WTC11 (cell line): ENCODE measurements at regions not wholly inside any gene's neighbourhood (a gene's known extent, or its start where the extent isn't known, plus 50 kb on each side); places are given as distances from the start of the nearest gene placed in this dataset.

ENCODE experiments used
- ATAC-seq: fragments of 200-7000 bp; cut with Tn5 transposase; 2 replicates; pipeline ENCODE4 v1.10.0; 2021; ENCODE audit warnings: mild to moderate bottlenecking, moderate library complexity
- CTCF ChIA-PET: fragments of 300-600 bp; sonication (Branson Sonifier 250); formaldehyde crosslinking; loops from one replicate; lab custom pipeline; 2021; ENCODE audit warnings: antibody characterized with exemption; lab: Charles Lee
- POLR2A ChIA-PET: fragments of 350-600 bp; sonication (Branson Sonifier 250); formaldehyde crosslinking; loops from one replicate; lab custom pipeline; 2021; ENCODE audit warnings: antibody characterized with exemption; lab: Charles Lee
- DNase-seq: peaks from one replicate; pipeline ENCODE4 v3.0.0; 2021; ENCODE audit warnings: low spot score
- H3K27ac Mint-ChIP-seq: 2 replicates; pipeline ENCODE4 v1.8.0; 2021; ENCODE audit warnings: mixed read lengths
- H3K27me3 Mint-ChIP-seq: 2 replicates; pipeline ENCODE4 v1.8.0; 2021; ENCODE audit warnings: low read depth, mild to moderate bottlenecking, moderate library complexity, mixed read lengths
- H3K36me3 Mint-ChIP-seq: 2 replicates; pipeline ENCODE4 v1.8.0; 2021; ENCODE audit warnings: mixed read lengths
- H3K4me1 Mint-ChIP-seq: 2 replicates; pipeline ENCODE4 v1.8.0; 2022; ENCODE audit warnings: mixed read lengths
- H3K4me3 Mint-ChIP-seq: 2 replicates; pipeline ENCODE4 v1.8.0; 2021; ENCODE audit warnings: mild to moderate bottlenecking, moderate library complexity, mixed read lengths
- H3K9me3 Mint-ChIP-seq: 2 replicates; pipeline ENCODE4 v1.8.0; 2021; ENCODE audit warnings: mixed read lengths
- CDX4 ChIP-seq: fragments of 250-450 bp; sonication (Bioruptor Pico); IDR thresholded peaks from 2 replicates; pipeline ENCODE4 v1.9.0; 2021; ENCODE audit warnings: moderate library complexity, mild to moderate bottlenecking, inconsistent platforms, borderline replicate concordance
- CREM ChIP-seq: sonication (generic); formaldehyde crosslinking; IDR thresholded peaks from 2 replicates; pipeline ENCODE4 v1.8.1; 2022; ENCODE audit warnings: mild to moderate bottlenecking, missing genetic modification reagents, moderate library complexity
- E2F5 ChIP-seq: sonication (generic); formaldehyde crosslinking; IDR thresholded peaks from 2 replicates; pipeline ENCODE4 v1.8.1; 2022; ENCODE audit warnings: mild to moderate bottlenecking, moderate library complexity, missing genetic modification reagents
- ERG ChIP-seq: fragments of 250-450 bp; sonication (Bioruptor Pico); IDR thresholded peaks from 2 replicates; pipeline ENCODE4 v1.8.0; 2021; ENCODE audit warnings: mild to moderate bottlenecking
- FOXJ3 ChIP-seq: sonication (generic); formaldehyde crosslinking; IDR thresholded peaks from 2 replicates; pipeline ENCODE4 v1.9.0; 2021; ENCODE audit warnings: missing genetic modification reagents, mild to moderate bottlenecking, borderline replicate concordance
- GRHL2 ChIP-seq: fragments of 250-450 bp; sonication (Bioruptor Pico); IDR thresholded peaks from 2 replicates; pipeline ENCODE4 v1.8.0; 2022; ENCODE audit warnings: mild to moderate bottlenecking, moderate library complexity; ENCODE audit not compliant: insufficient replicate concordance, severe bottlenecking
- JUN ChIP-seq: sonication (generic); formaldehyde crosslinking; IDR thresholded peaks from 2 replicates; pipeline ENCODE4 v1.8.0; 2023; ENCODE audit warnings: mild to moderate bottlenecking, missing genetic modification reagents
- RELA ChIP-seq: sonication (generic); formaldehyde crosslinking; IDR thresholded peaks from 2 replicates; pipeline ENCODE4 v1.8.1; 2022; ENCODE audit warnings: missing genetic modification reagents, mild to moderate bottlenecking, borderline replicate concordance
- SMAD4 ChIP-seq: sonication (generic); formaldehyde crosslinking; IDR thresholded peaks from 2 replicates; pipeline ENCODE4 v1.8.0; 2022; ENCODE audit warnings: mild to moderate bottlenecking, missing genetic modification reagents
- SP1 ChIP-seq: sonication (generic); formaldehyde crosslinking; conservative IDR thresholded peaks from 2 replicates; pipeline ENCODE4 v1.8.1; 2022; ENCODE audit warnings: missing genetic modification reagents
- TF ChIP-seq, protein P1 (sequence below): sonication (generic); formaldehyde crosslinking; IDR thresholded peaks from 2 replicates; pipeline ENCODE4 v1.8.0; 2023; ENCODE audit warnings: mild to moderate bottlenecking, missing genetic modification reagents
- TF ChIP-seq, protein P2 (sequence below): fragments of 200-600 bp; IDR thresholded peaks from 2 replicates; pipeline ENCODE4 v1.8.0; 2022; ENCODE audit warnings: antibody characterized with exemption
- TF ChIP-seq, protein P3 (sequence below): sonication (generic); formaldehyde crosslinking; IDR thresholded peaks from 2 replicates; pipeline ENCODE4 v1.8.1; 2023; ENCODE audit warnings: mild to moderate bottlenecking, missing genetic modification reagents, moderate library complexity

- POLR2A ChIA-PET: no interaction called here
- peaks cover 17% of the 10 kb centered on the region for H3K9me3 Mint-ChIP-seq
- DNase-seq (no peak), ATAC-seq (no peak)
- peaks cover 37% of the 10 kb centered on the region for H3K4me1 Mint-ChIP-seq
- CTCF ChIA-PET: interaction anchor here (1.2 to 3.0 kb wide), 6 partner anchors 9 to 236 kb away, joined by 4 to 22 read pairs (median 9); no protein-coding TSS in a partner anchor
- TF ChIP-seq, protein P1, sequence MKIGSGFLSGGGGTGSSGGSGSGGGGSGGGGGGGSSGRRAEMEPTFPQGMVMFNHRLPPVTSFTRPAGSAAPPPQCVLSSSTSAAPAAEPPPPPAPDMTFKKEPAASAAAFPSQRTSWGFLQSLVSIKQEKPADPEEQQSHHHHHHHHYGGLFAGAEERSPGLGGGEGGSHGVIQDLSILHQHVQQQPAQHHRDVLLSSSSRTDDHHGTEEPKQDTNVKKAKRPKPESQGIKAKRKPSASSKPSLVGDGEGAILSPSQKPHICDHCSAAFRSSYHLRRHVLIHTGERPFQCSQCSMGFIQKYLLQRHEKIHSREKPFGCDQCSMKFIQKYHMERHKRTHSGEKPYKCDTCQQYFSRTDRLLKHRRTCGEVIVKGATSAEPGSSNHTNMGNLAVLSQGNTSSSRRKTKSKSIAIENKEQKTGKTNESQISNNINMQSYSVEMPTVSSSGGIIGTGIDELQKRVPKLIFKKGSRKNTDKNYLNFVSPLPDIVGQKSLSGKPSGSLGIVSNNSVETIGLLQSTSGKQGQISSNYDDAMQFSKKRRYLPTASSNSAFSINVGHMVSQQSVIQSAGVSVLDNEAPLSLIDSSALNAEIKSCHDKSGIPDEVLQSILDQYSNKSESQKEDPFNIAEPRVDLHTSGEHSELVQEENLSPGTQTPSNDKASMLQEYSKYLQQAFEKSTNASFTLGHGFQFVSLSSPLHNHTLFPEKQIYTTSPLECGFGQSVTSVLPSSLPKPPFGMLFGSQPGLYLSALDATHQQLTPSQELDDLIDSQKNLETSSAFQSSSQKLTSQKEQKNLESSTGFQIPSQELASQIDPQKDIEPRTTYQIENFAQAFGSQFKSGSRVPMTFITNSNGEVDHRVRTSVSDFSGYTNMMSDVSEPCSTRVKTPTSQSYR (CRISPR knock-in tag): no peak
- TF ChIP-seq FOXJ3 (CRISPR knock-in tag) (no peak), CREM (CRISPR knock-in tag) (no peak)
- no peaks in the 10 kb centered on the region for H3K27me3 Mint-ChIP-seq
- peaks cover 8% of the 10 kb centered on the region; the same call in 1 of the 2 replicates for H3K36me3 Mint-ChIP-seq
- H3K27ac Mint-ChIP-seq: no peak overlapping the region
- no peak overlapping the region for H3K4me3 Mint-ChIP-seq
These were observed 415.1 kb upstream of the CHST9 start for GRCh38 chr18:27600245-27600644.

DNA sequence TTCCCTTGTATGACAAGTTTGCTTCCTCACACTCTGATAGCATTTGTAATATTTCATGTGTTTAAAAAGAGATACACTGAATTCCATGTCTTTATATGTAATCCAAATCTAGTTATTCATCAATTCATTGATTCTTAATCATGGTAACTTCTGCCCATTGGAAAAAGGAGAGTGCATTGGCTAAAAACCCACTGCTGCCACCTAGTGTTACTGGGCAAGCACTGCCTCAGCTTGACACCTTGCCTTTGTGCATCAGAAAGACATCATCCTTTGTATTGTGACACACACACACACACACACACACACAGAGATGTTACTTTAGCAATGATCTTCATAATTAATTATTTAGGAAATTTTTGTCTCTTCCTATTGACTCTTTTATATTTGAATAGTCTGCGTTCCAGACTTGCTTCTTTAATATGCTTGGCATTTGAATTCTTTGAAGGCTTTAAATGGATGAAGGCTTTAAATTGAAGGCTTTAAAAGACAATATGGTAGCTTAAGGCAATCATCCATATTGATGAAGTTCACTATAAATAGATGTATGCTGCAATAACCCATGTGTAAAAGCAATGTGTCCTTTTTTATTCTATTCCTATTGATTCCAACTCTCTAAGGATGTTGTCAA lies 414.2 kb upstream of the CHST9 start:
- peak; percentile 59 for ATAC-seq

GRCh38 chr18:27595113-27595838 lies 410.2 kb upstream of the CHST9 start:
- peaks cover 20% of the 10 kb centered on the region for H3K4me1 Mint-ChIP-seq
- no peaks in the 10 kb centered on the region for H3K36me3 Mint-ChIP-seq
- ATAC-seq (no peak), DNase-seq (no peak)
- no peak overlapping the region for H3K27ac Mint-ChIP-seq
- no peaks in the 10 kb centered on the region for H3K27me3 Mint-ChIP-seq
- no peak overlapping the region for H3K4me3 Mint-ChIP-seq
- H3K9me3 Mint-ChIP-seq: peaks cover 4% of the 10 kb centered on the region; the same call in 1 of the 2 replicates
- CTCF ChIA-PET: no interaction called here
- POLR2A ChIA-PET: no interaction called here
- TF ChIP-seq ERG (CRISPR knock-in tag) (no peak), SP1 (CRISPR knock-in tag) (no peak), JUN (no peak), E2F5 (CRISPR knock-in tag) (no peak), RELA (CRISPR knock-in tag) (no peak), SMAD4 (CRISPR knock-in tag) (no peak)
- TF ChIP-seq, protein P2, sequence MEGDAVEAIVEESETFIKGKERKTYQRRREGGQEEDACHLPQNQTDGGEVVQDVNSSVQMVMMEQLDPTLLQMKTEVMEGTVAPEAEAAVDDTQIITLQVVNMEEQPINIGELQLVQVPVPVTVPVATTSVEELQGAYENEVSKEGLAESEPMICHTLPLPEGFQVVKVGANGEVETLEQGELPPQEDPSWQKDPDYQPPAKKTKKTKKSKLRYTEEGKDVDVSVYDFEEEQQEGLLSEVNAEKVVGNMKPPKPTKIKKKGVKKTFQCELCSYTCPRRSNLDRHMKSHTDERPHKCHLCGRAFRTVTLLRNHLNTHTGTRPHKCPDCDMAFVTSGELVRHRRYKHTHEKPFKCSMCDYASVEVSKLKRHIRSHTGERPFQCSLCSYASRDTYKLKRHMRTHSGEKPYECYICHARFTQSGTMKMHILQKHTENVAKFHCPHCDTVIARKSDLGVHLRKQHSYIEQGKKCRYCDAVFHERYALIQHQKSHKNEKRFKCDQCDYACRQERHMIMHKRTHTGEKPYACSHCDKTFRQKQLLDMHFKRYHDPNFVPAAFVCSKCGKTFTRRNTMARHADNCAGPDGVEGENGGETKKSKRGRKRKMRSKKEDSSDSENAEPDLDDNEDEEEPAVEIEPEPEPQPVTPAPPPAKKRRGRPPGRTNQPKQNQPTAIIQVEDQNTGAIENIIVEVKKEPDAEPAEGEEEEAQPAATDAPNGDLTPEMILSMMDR: no peak

More for the DNA sequence above, 414.2 kb upstream of the CHST9 start:
- ChIA-PET POLR2A (no interaction called here), CTCF (interaction anchor here (0.5 to 3.0 kb wide), 11 partner anchors 9 to 594 kb away, joined by 3 to 22 read pairs (median 4); no protein-coding TSS in a partner anchor)
- TF ChIP-seq, protein P2: peak; percentile 81
- TF ChIP-seq CDX4 (CRISPR knock-in tag) (no peak), GRHL2 (CRISPR knock-in tag) (no peak)
- TF ChIP-seq, protein P3, sequence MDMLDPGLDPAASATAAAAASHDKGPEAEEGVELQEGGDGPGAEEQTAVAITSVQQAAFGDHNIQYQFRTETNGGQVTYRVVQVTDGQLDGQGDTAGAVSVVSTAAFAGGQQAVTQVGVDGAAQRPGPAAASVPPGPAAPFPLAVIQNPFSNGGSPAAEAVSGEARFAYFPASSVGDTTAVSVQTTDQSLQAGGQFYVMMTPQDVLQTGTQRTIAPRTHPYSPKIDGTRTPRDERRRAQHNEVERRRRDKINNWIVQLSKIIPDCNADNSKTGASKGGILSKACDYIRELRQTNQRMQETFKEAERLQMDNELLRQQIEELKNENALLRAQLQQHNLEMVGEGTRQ (CRISPR knock-in tag): no peak
- H3K9me3 Mint-ChIP-seq: peaks cover 17% of the 10 kb centered on the region
- H3K27me3 Mint-ChIP-seq: no peaks in the 10 kb centered on the region
- no peak overlapping the region for H3K4me3 Mint-ChIP-seq
- DNase-seq: peak; percentile 68
- no peak overlapping the region for H3K27ac Mint-ChIP-seq
- H3K36me3 Mint-ChIP-seq: peaks cover 8% of the 10 kb centered on the region; the same call in 1 of the 2 replicates
- peaks cover 33% of the 10 kb centered on the region for H3K4me1 Mint-ChIP-seq
